GM10266 (cell line): ENCODE measurements at regions not wholly inside any gene's neighbourhood (a gene's known extent, or its start where the extent isn't known, plus 50 kb on each side); places are given as distances from the start of the nearest gene placed in this dataset.

Source experiments
- DNase-seq: peaks from one replicate; pipeline ENCODE4 v3.0.0; 2012; ENCODE audit errors: extremely low spot score
- TF ChIP-seq, protein P1 (sequence below): IDR thresholded peaks from 2 replicates; pipeline ENCODE4 v1.5.1; 2012; ENCODE audit warnings: mild to moderate bottlenecking, low read depth; ENCODE audit not compliant: control insufficient read depth, insufficient read depth; ENCODE audit errors: missing control alignments

GRCh38 chr10:4024516-4025245 lies 239.7 kb upstream of the KLF6 start:
- DNase-seq, result no peak
- TF ChIP-seq, protein P1, sequence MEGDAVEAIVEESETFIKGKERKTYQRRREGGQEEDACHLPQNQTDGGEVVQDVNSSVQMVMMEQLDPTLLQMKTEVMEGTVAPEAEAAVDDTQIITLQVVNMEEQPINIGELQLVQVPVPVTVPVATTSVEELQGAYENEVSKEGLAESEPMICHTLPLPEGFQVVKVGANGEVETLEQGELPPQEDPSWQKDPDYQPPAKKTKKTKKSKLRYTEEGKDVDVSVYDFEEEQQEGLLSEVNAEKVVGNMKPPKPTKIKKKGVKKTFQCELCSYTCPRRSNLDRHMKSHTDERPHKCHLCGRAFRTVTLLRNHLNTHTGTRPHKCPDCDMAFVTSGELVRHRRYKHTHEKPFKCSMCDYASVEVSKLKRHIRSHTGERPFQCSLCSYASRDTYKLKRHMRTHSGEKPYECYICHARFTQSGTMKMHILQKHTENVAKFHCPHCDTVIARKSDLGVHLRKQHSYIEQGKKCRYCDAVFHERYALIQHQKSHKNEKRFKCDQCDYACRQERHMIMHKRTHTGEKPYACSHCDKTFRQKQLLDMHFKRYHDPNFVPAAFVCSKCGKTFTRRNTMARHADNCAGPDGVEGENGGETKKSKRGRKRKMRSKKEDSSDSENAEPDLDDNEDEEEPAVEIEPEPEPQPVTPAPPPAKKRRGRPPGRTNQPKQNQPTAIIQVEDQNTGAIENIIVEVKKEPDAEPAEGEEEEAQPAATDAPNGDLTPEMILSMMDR, result no peak

DNA sequence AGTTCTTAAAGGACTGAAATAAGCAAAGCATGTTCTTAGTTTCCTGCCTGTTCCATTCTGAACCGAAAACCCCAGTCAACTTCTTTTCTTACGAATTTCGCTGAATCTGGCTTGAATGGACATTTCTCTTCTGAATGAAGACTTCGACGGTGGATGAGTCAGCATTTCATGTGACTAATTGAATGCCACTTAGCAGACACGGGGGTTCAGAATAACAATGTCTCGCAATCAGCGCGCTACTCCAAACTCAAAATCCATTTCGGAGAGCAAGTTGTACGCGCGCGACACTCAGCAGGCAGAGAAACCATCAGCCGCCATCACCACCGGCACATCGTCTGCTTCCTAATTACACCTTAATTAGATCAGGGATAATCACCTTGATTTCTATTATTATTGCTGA lies 239.0 kb upstream of the KLF6 start:
- TF ChIP-seq, protein P1, result no peak
- DNase-seq, result no peak

GRCh38 chr10:4022473-4022872 lies 237.5 kb upstream of the KLF6 start:
- no peak for DNase-seq
- TF ChIP-seq, protein P1, result no peak

DNA sequence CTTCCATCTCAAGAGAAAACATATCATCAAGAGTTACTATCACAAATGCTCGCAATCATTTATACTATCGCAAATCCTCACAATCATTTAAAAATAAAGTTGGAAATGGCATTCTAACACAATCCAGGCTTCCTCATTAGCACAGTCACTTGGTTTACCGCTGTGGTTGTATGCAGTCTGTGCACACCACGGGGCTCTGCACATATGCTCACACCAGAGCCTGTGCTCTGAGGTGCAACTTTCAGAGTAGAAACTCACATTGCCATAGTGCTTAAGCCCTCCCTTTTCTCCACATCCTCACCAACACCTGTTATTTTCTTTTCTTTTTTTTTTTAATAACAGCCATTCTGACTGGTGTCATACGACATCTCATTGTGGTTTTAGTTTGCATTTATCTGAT lies 235.6 kb upstream of the KLF6 start:
- no peak for DNase-seq
- TF ChIP-seq, protein P1, result no peak

DNA sequence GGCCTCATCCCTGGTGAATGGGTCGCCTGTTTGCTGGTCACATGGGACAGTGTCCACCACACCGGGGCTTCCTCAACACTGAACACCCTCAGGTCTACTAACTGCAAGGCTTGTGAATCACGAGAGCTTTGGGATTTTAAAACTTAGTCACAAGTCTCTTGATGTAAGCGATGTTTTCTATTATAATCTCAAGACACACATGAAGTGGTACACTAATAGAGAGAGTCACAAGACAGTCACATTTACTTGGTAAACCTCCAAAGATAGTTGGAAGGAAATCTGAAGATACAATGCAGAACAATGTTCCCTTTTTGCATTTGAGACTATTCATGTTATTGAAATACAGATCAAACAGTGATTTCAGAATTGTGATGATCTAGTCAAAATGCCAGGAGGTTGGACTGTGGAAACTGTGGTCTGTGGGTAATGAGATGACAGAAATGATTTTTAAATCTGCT lies 233.1 kb upstream of the KLF6 start:
- no peak for DNase-seq
- TF ChIP-seq, protein P1, result no peak

- no peak for DNase-seq
- TF ChIP-seq, protein P1, result no peak
Measured at GRCh38 chr10:4017336-4017735, 232.3 kb upstream of the KLF6 start.

DNA sequence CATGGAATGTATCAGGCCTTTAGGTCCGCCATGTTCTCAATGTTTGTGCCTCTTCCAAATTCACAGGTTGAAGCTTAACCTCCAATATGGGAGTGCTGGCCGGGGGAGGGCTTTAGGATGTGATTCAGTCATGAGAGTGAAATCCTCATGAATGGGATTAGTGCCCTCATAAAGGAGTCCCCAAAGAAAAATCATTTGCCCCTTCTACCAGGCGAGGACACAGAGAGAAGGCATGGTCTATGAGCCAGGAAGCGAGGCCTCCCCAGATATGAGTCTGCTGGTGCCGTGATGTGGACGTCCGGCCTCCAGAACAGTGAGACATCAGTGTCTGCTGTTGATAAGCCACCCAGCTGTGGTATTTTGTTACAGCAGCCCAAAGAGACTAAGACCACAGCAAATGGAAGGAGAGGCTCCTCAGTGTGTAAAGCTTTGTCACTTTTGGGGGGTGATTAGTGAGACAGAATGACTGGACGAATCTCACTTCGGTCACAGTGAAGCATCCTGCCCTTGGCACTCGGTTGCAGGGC lies 231.3 kb upstream of the KLF6 start:
- TF ChIP-seq, protein P1, result no peak
- no peak for DNase-seq
